Mesendoderm (in vitro differentiated cells): ENCODE measurements at regions not wholly inside any gene's neighbourhood (a gene's known extent, or its start where the extent isn't known, plus 50 kb on each side); places are given as distances from the start of the nearest gene placed in this dataset.

Experiments
- DNase-seq: peaks from one replicate; pipeline ENCODE4 v3.0.0; 2013
- H2AK5ac ChIP-seq: 2 replicates; pipeline ENCODE4 v1.6.1; 2013; ENCODE audit warnings: low read length, inconsistent platforms
- H2BK120ac ChIP-seq: 2 replicates; pipeline ENCODE4 v1.6.1; 2013; ENCODE audit warnings: low read depth, mild to moderate bottlenecking, low read length, moderate library complexity, mixed read lengths
- H2BK15ac ChIP-seq: replicated peaks from 2 replicates; pipeline ENCODE4 v1.6.1; 2013; ENCODE audit warnings: low read depth, mild to moderate bottlenecking, moderate library complexity
- H2BK5ac ChIP-seq: 2 replicates; pipeline ENCODE4 v1.6.1; 2013; ENCODE audit warnings: low read length, inconsistent platforms
- H3K18ac ChIP-seq: 2 replicates; pipeline ENCODE4 v1.6.1; 2013; ENCODE audit warnings: mild to moderate bottlenecking, low read length, mixed read lengths
- H3K23ac ChIP-seq: one replicate; pipeline ENCODE4 v1.6.1; 2013; ENCODE audit warnings: low read length
- H3K27ac ChIP-seq: 2 replicates; pipeline ENCODE4 v1.5.1; 2013; ENCODE audit warnings: low read depth, mild to moderate bottlenecking, inconsistent platforms, low read length, moderate library complexity
- H3K27me3 ChIP-seq: 2 replicates; pipeline ENCODE4 v1.6.1; 2013; ENCODE audit warnings: low read length, control low read depth, mild to moderate bottlenecking, inconsistent platforms; ENCODE audit not compliant: insufficient read depth, poor library complexity
- H3K36me3 ChIP-seq: 2 replicates; pipeline ENCODE4 v1.6.1; 2013; ENCODE audit warnings: low read length, inconsistent platforms; ENCODE audit not compliant: control insufficient read depth, insufficient read depth
- H3K4ac ChIP-seq: one replicate; pipeline ENCODE4 v1.6.1; 2013; ENCODE audit warnings: low read depth, mild to moderate bottlenecking, low read length, moderate library complexity
- H3K4me1 ChIP-seq: 2 replicates; pipeline ENCODE4 v1.6.1; 2013; ENCODE audit warnings: low read depth, low read length, inconsistent platforms; ENCODE audit not compliant: control insufficient read depth
- H3K4me2 ChIP-seq: 2 replicates; pipeline ENCODE4 v1.6.1; 2013; ENCODE audit warnings: low read length
- H3K4me3 ChIP-seq: 2 replicates; pipeline ENCODE4 v1.5.1; 2013; ENCODE audit warnings: mild to moderate bottlenecking, low read length
- H3K56ac ChIP-seq: one replicate; pipeline ENCODE4 v1.6.1; 2013; ENCODE audit warnings: low read length
- H3K79me1 ChIP-seq: 2 replicates; pipeline ENCODE4 v1.6.1; 2013; ENCODE audit warnings: low read length, inconsistent platforms
- H3K79me2 ChIP-seq: 2 replicates; pipeline ENCODE4 v1.6.1; 2013; ENCODE audit warnings: mild to moderate bottlenecking, low read length; ENCODE audit not compliant: control insufficient read depth, insufficient read depth
- H3K9ac ChIP-seq: 2 replicates; pipeline ENCODE4 v1.6.1; 2013; ENCODE audit warnings: low read length, inconsistent platforms
- H4K5ac ChIP-seq: one replicate; pipeline ENCODE4 v1.6.1; 2013; ENCODE audit warnings: low read length
- H4K8ac ChIP-seq: one replicate; pipeline ENCODE4 v1.6.1; 2013; ENCODE audit warnings: low read depth, mild to moderate bottlenecking, control low read depth, low read length, moderate library complexity
- WGBS: extraction: QIAGEN DNeasy Blood & Tissue Kit; methylation state at CpG from one replicate; pipeline ENCODE4 v1.1.7; 2013; ENCODE audit warnings: low lambda C conversion rate, missing lambda C conversion rate; ENCODE audit not compliant: insufficient coverage; ENCODE audit errors: extremely low coverage; 5-methylcytosine and 5-hydroxymethylcytosine counted together

DNA sequence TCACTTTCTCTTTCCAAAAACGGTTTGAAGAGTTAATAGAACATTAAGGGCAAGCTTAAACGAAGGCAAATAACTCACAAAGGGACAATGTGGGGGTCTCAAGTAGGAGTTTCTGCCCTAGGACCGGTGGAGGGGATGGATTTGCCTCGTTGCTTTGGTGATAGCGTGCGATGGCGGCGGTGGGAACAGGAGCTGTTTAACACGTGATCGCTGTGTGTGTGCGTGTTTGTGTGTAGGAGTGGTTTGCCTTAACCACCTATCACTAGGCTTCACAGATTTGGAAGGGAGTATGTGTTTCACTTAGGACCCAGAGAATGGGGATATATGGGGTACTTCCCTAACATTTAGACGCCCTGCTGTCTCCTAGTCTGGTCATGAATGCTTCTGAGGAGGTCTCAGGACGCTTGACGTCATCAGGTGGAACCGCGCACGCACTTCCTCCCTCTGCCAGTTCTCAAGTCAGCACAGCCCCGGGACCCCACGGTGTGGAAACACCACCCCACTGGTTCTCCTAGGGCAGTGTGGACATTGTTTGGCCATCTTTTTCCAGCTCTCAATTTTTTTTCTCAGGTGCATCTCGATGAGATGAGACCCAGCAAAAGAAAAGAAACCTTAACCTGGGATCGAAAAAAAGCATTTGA lies 231.2 kb downstream of the ATP23 start:
- Histone ChIP-seq H2BK15ac (no peak overlapping the region), H3K23ac (peak overlapping the region; percentile 30), H3K4me2 (no peak overlapping the region), H2BK120ac (no peak overlapping the region), H2AK5ac (no peak overlapping the region), H3K56ac (no peak overlapping the region), H4K8ac (no peak overlapping the region), H3K4me3 (no peak overlapping the region), H4K5ac (no peak overlapping the region), H3K27me3 (no peaks in the 10 kb centered on the region), H3K79me1 (no peaks in the 10 kb centered on the region), H3K36me3 (no peaks in the 10 kb centered on the region), H2BK5ac (no peak overlapping the region), H3K18ac (no peak overlapping the region), H3K79me2 (no peaks in the 10 kb centered on the region), H3K27ac (no peak overlapping the region), H3K4me1 (no peaks in the 10 kb centered on the region), H3K4ac (no peak overlapping the region), H3K9ac (no peak overlapping the region)
- DNase-seq, result no peak
- WGBS, result no CpG with 5 or more reads among the region's 21 CpGs

DNA sequence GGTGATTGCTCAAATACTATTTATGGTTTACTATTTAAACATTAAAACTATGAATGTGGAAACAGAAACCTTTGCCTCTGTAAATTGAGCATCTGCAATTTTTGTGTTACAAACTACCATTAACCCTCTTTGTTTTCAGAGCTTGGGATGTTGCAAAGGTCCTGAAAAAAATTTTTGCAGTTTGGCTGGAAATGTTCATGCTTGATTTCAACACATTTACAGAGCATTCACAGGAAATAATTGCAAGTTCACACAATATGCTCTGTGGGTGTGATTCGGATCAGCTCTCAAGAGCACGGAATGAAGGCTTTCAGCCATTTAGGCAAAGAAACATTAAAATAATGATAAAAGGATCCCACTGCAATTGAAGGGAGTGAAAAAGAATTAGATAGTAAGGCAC lies 232.9 kb downstream of the ATP23 start:
- no peak overlapping the region for H2BK120ac ChIP-seq
- no peak overlapping the region for H3K4me3 ChIP-seq
- no peak overlapping the region for H4K5ac ChIP-seq
- no peak overlapping the region for H3K4ac ChIP-seq
- no peaks in the 10 kb centered on the region for H3K79me2 ChIP-seq
- H3K4me1 ChIP-seq, result no peaks in the 10 kb centered on the region
- no peak overlapping the region for H4K8ac ChIP-seq
- no peak overlapping the region for H2BK5ac ChIP-seq
- H3K9ac ChIP-seq, result no peak overlapping the region
- no CpG with 5 or more reads among the region's 2 CpGs for WGBS
- no peak overlapping the region for H2BK15ac ChIP-seq
- H3K23ac ChIP-seq, result no peak overlapping the region
- H3K36me3 ChIP-seq, result no peaks in the 10 kb centered on the region
- H3K56ac ChIP-seq, result no peak overlapping the region
- H3K27me3 ChIP-seq, result no peaks in the 10 kb centered on the region
- no peak overlapping the region for H3K4me2 ChIP-seq
- no peak overlapping the region for H2AK5ac ChIP-seq
- H3K27ac ChIP-seq, result no peak overlapping the region
- H3K79me1 ChIP-seq, result no peaks in the 10 kb centered on the region
- DNase-seq, result no peak
- H3K18ac ChIP-seq, result no peak overlapping the region

DNA sequence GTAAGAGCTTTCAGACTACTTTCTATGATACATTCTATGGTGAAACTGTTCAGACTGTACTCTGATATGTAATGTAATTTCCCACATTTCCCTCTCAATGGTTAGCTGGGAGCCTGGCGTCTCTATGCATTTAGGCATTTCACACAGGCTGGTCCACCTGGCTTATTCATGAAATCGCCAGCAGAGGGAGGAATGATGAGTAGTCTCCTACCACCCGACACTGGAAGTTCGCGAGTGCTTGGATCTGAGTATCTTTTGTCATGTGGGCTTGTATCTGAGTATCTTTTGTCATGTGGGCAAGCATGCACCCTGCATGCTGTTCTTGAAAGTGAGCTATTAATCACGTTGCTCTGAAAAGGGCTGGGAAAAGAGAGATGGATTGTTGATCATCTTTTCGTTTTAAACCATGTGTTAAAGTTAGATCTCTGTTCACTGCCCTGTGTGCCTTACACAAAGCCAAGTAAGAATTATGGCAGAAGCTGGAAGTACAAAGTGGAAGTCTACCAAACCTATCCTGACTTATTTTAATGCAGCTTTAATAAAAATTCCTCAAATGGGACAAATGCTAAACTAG lies 235.0 kb downstream of the ATP23 start:
- H4K5ac ChIP-seq, result no peak overlapping the region
- no peak overlapping the region for H3K4ac ChIP-seq
- H3K79me2 ChIP-seq, result no peaks in the 10 kb centered on the region
- no peak overlapping the region for H3K9ac ChIP-seq
- no peak overlapping the region for H3K27ac ChIP-seq
- peak; percentile 81 for DNase-seq
- H4K8ac ChIP-seq, result no peak overlapping the region
- H3K18ac ChIP-seq, result no peak overlapping the region
- no peak overlapping the region for H2BK5ac ChIP-seq
- H3K79me1 ChIP-seq, result no peaks in the 10 kb centered on the region
- H3K27me3 ChIP-seq, result no peaks in the 10 kb centered on the region
- H3K4me3 ChIP-seq, result no peak overlapping the region
- no peaks in the 10 kb centered on the region for H3K36me3 ChIP-seq
- H3K4me1 ChIP-seq, result no peaks in the 10 kb centered on the region
- no peak overlapping the region for H2BK15ac ChIP-seq
- H2AK5ac ChIP-seq, result no peak overlapping the region
- WGBS, result no CpG with 5 or more reads among the region's 7 CpGs
- H3K56ac ChIP-seq, result no peak overlapping the region
- H2BK120ac ChIP-seq, result no peak overlapping the region
- H3K23ac ChIP-seq, result no peak overlapping the region
- no peak overlapping the region for H3K4me2 ChIP-seq

DNA sequence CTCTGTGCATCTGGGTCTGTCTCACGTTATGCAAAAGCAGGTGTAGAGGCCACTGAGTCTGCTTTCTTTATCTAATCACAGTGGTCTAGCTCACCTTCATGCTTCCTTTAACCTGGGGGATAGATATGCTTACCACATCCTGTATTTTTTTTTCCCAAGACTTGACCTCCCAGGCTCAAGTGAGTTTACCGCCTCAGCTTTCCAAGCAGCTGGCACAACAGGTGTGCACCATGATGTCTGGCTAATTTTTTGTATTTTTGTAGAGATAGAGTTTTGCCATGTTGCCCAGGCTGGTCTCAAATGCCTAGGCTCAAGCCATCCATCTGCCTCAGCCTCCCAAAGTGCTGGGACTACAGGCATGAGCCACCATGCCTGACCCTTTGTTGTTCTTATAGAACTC lies 236.0 kb downstream of the ATP23 start:
- Histone ChIP-seq H3K4me1 (no peaks in the 10 kb centered on the region), H2BK120ac (no peak overlapping the region), H3K36me3 (no peaks in the 10 kb centered on the region), H2AK5ac (no peak overlapping the region), H3K4me3 (no peak overlapping the region), H3K4me2 (no peak overlapping the region), H3K56ac (no peak overlapping the region), H3K79me2 (no peaks in the 10 kb centered on the region), H4K5ac (no peak overlapping the region), H3K23ac (no peak overlapping the region), H3K4ac (no peak overlapping the region), H3K27me3 (no peaks in the 10 kb centered on the region), H2BK15ac (no peak overlapping the region), H3K9ac (no peak overlapping the region), H3K18ac (no peak overlapping the region), H3K79me1 (no peaks in the 10 kb centered on the region), H4K8ac (no peak overlapping the region), H2BK5ac (no peak overlapping the region), H3K27ac (no peak overlapping the region)
- no peak for DNase-seq
- no CpG with 5 or more reads among the region's 2 CpGs for WGBS

DNA sequence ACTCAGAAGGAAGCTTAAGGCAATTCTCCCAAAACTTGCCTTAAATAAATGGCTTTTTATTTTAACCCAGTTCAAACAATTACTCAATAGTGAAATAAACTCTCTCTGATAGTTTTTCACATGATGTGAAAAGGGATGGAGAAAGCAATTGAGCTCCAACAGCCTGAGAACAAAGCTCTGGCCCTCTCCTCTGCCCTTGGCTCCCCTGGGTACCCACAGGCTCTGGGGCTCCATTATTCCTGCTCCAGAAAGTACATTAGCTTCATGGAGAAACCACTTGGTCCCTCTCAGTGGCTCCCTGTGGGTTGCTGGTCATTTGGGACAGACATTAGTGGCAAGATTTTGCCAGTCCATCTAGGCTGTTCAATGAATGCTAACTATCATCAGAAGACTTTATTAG lies 242.8 kb downstream of the ATP23 start:
- Histone ChIP-seq H3K27ac (no peak overlapping the region), H2AK5ac (no peak overlapping the region), H3K56ac (no peak overlapping the region), H4K8ac (no peak overlapping the region), H3K18ac (no peak overlapping the region), H4K5ac (no peak overlapping the region), H3K79me1 (no peaks in the 10 kb centered on the region), H2BK5ac (no peak overlapping the region), H3K9ac (no peak overlapping the region), H2BK120ac (no peak overlapping the region), H3K23ac (no peak overlapping the region), H3K4me3 (no peak overlapping the region), H3K4me1 (no peaks in the 10 kb centered on the region), H3K4me2 (no peak overlapping the region), H3K27me3 (no peaks in the 10 kb centered on the region), H3K79me2 (no peaks in the 10 kb centered on the region), H2BK15ac (no peak overlapping the region), H3K36me3 (no peaks in the 10 kb centered on the region), H3K4ac (no peak overlapping the region)
- no peak for DNase-seq

DNA sequence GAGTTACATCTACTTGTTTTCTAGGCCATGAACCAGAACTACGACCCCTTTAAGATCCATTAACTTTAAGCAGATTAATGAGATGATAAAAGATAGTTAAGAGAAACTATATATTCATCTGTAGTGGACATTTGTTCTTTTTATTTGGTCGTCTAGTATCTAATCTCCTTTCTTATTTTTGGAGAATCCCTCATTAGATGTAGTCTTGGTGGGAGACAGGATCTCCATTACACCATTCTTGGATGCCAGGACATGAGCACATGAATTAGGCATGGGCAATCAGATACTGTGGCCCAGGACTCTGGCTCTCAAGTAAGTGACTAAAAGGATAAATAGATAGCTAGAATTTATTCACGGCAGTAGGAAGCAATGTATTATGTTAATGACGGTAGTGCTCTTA lies 245.0 kb downstream of the ATP23 start:
- H3K4me2 ChIP-seq, result no peak overlapping the region
- H3K23ac ChIP-seq, result no peak overlapping the region
- no peaks in the 10 kb centered on the region for H3K79me1 ChIP-seq
- no peak overlapping the region for H2BK15ac ChIP-seq
- H3K18ac ChIP-seq, result no peak overlapping the region
- H4K8ac ChIP-seq, result no peak overlapping the region
- H3K36me3 ChIP-seq, result no peaks in the 10 kb centered on the region
- DNase-seq, result no peak
- no peaks in the 10 kb centered on the region for H3K27me3 ChIP-seq
- no peak overlapping the region for H3K4me3 ChIP-seq
- H2BK120ac ChIP-seq, result no peak overlapping the region
- H3K56ac ChIP-seq, result no peak overlapping the region
- H3K4me1 ChIP-seq, result no peaks in the 10 kb centered on the region
- no CpG with 5 or more reads among the region's 4 CpGs for WGBS
- H3K27ac ChIP-seq, result no peak overlapping the region
- H3K9ac ChIP-seq, result no peak overlapping the region
- no peak overlapping the region for H4K5ac ChIP-seq
- no peak overlapping the region for H3K4ac ChIP-seq
- no peak overlapping the region for H2AK5ac ChIP-seq
- H3K79me2 ChIP-seq, result no peaks in the 10 kb centered on the region
- no peak overlapping the region for H2BK5ac ChIP-seq
